A549 (cell line): ENCODE measurements at regions not wholly inside any gene's neighbourhood (a gene's known extent, or its start where the extent isn't known, plus 50 kb on each side); places are given as distances from the start of the nearest gene placed in this dataset.

Source experiments
- JUN ChIP-seq, 2 experiments: fragments of >200 bp; sonication (Bioruptor Twin); formaldehyde crosslinking; IDR thresholded peaks; 2 replicates in 1 of 2; 3 replicates in 1 of 2; pipeline ENCODE4 v1.6.1; 2016 to 2017
- POLR2A ChIP-seq: IDR thresholded peaks from 2 replicates; pipeline ENCODE4 v1.6.1; 2012; ENCODE audit warnings: mild to moderate bottlenecking, low read length

- TF ChIP-seq JUN (IDR thresholded peaks at IDR 0.05), result no peak
- no peak for TF ChIP-seq POLR2A
Measured at GRCh38 chr18:76213991-76214390, 281.1 kb downstream of the ZNF516 start.
